ENCODE measurements at regions not wholly inside any gene's neighbourhood (a gene's known extent, or its start where the extent isn't known, plus 50 kb on each side); places are given as distances from the start of the nearest gene placed in this dataset.

GRCh38 chr16:65767125-65767524 lies 599.4 kb upstream of the CDH5 start:
- no peaks in the 10 kb centered on the region for H3K27me3 ChIP-seq

GRCh38 chr16:65763640-65764305 lies 602.7 kb upstream of the CDH5 start:
- H3K36me3 ChIP-seq: no peaks in the 10 kb centered on the region
- H3K4me3 ChIP-seq (replicated peaks in 1 of 3): no peak overlapping the region
- no peaks in the 10 kb centered on the region for H3K27me3 ChIP-seq
- no peak for TF ChIP-seq POLR2A (IDR thresholded peaks at IDR 0.05)
- TF ChIP-seq CTCF (IDR thresholded peaks at IDR 0.05): no peak
- H3K4me1 ChIP-seq: no peaks in the 10 kb centered on the region
- H3K27ac ChIP-seq: no peak overlapping the region
- no peaks in the 10 kb centered on the region for H3K9me3 ChIP-seq
- intact Hi-C loops (cut with DNase I): no loop called here
- WGBS, 2 donors: 80 to 91% methylated on average over 7 of the region's 7 CpGs
- DNase-seq: no peak

More at GRCh38 chr16:65767125-65767524, 599.4 kb upstream of the CDH5 start:
- no peaks in the 10 kb centered on the region for H3K36me3 ChIP-seq
- WGBS, 2 donors: 44 to 60% methylated on average over 4 of the region's 4 CpGs
- no peak overlapping the region for H3K27ac ChIP-seq
- H3K9me3 ChIP-seq: no peaks in the 10 kb centered on the region
- no peak for TF ChIP-seq CTCF (IDR thresholded peaks at IDR 0.05)
- no peak for TF ChIP-seq POLR2A (IDR thresholded peaks at IDR 0.05)
- no peaks in the 10 kb centered on the region for H3K4me1 ChIP-seq
- no peak overlapping the region for H3K4me3 ChIP-seq (replicated peaks in 1 of 3)
- intact Hi-C loops (cut with DNase I): no loop called here
- DNase-seq: no peak

- intact Hi-C loops (cut with DNase I): no loop called here
- H3K27ac ChIP-seq: no peak overlapping the region
- H3K36me3 ChIP-seq: no peaks in the 10 kb centered on the region
- no peaks in the 10 kb centered on the region for H3K9me3 ChIP-seq
- no peaks in the 10 kb centered on the region for H3K4me1 ChIP-seq
- no peak for DNase-seq
- no peak for TF ChIP-seq CTCF (IDR thresholded peaks at IDR 0.05)
- no peak for TF ChIP-seq POLR2A (IDR thresholded peaks at IDR 0.05)
- H3K27me3 ChIP-seq: no peaks in the 10 kb centered on the region
- WGBS, 2 donors: 66 to 77% methylated on average over 4 of the region's 4 CpGs
- no peak overlapping the region for H3K4me3 ChIP-seq (replicated peaks in 1 of 3)
Observed at GRCh38 chr16:65760874-65761273, 605.6 kb upstream of the CDH5 start.

- intact Hi-C loops (cut with DNase I): no loop called here
- H3K27me3 ChIP-seq: no peaks in the 10 kb centered on the region
- no peak for TF ChIP-seq CTCF (IDR thresholded peaks at IDR 0.05)
- no peak for TF ChIP-seq POLR2A (IDR thresholded peaks at IDR 0.05)
Observed at GRCh38 chr16:65758620-65759019, 607.9 kb upstream of the CDH5 start.

GRCh38 chr16:65757064-65757463 lies 609.4 kb upstream of the CDH5 start:
- TF ChIP-seq POLR2A (IDR thresholded peaks at IDR 0.05): no peak
- no peak for TF ChIP-seq CTCF (IDR thresholded peaks at IDR 0.05)
- no peaks in the 10 kb centered on the region for H3K9me3 ChIP-seq
- no peaks in the 10 kb centered on the region for H3K4me1 ChIP-seq
- H3K4me3 ChIP-seq (replicated peaks in 1 of 3): no peak overlapping the region
- no peaks in the 10 kb centered on the region for H3K27me3 ChIP-seq
- H3K36me3 ChIP-seq: no peaks in the 10 kb centered on the region
- no peak for DNase-seq
- intact Hi-C loops (cut with DNase I): no loop called here
- no peak overlapping the region for H3K27ac ChIP-seq
- 54 to 62% methylated on average over 4 of the region's 4 CpGs for WGBS, 2 donors

More at GRCh38 chr16:65758620-65759019, 607.9 kb upstream of the CDH5 start:
- Histone ChIP-seq H3K4me1 (no peaks in the 10 kb centered on the region), H3K36me3 (no peaks in the 10 kb centered on the region), H3K27ac (no peak overlapping the region), H3K4me3 (replicated peaks in 1 of 3) (no peak overlapping the region), H3K9me3 (no peaks in the 10 kb centered on the region)
- DNase-seq: no peak
- 55 to 78% methylated on average over 4 of the region's 4 CpGs for WGBS, 2 donors
